ENCODE measurements at regions not wholly inside any gene's neighbourhood (a gene's known extent, or its start where the extent isn't known, plus 50 kb on each side); places are given as distances from the start of the nearest gene placed in this dataset.

- Mint-ChIP-seq H3K9me3 (ENCODE audit: unreplicated experiment) (peaks cover 3% of the 10 kb centered on the region), H3K4me1 (ENCODE audit: low read depth, unreplicated experiment) (peaks cover 6% of the 10 kb centered on the region), H3K27ac (ENCODE audit: unreplicated experiment) (no peak overlapping the region), H3K36me3 (ENCODE audit: unreplicated experiment) (no peaks in the 10 kb centered on the region), H3K4me3 (ENCODE audit: unreplicated experiment) (no peak overlapping the region), H3K27me3 (ENCODE audit: unreplicated experiment) (no peaks in the 10 kb centered on the region)
- no peak for DNase-seq
- no peak for TF ChIP-seq CTCF (IDR thresholded peaks at IDR 0.05; ENCODE audit: partially characterized antibody, unreplicated experiment)
These were observed 89.2 kb upstream of the BRD7 start for GRCh38 chr16:50457979-50458491.

GRCh38 chr16:50457423-50457822 lies 88.6 kb upstream of the BRD7 start:
- Mint-ChIP-seq H3K27ac (ENCODE audit: unreplicated experiment) (no peak overlapping the region), H3K4me3 (ENCODE audit: unreplicated experiment) (no peak overlapping the region), H3K4me1 (ENCODE audit: low read depth, unreplicated experiment) (peaks cover 4% of the 10 kb centered on the region), H3K27me3 (ENCODE audit: unreplicated experiment) (no peaks in the 10 kb centered on the region), H3K9me3 (ENCODE audit: unreplicated experiment) (peaks cover 3% of the 10 kb centered on the region), H3K36me3 (ENCODE audit: unreplicated experiment) (no peaks in the 10 kb centered on the region)
- no peak for TF ChIP-seq CTCF (IDR thresholded peaks at IDR 0.05; ENCODE audit: partially characterized antibody, unreplicated experiment)
- no peak for DNase-seq

- DNase-seq, result no peak
- no peaks in the 10 kb centered on the region for H3K36me3 Mint-ChIP-seq (ENCODE audit: unreplicated experiment)
- no peak overlapping the region for H3K27ac Mint-ChIP-seq (ENCODE audit: unreplicated experiment)
- peaks cover 3% of the 10 kb centered on the region for H3K9me3 Mint-ChIP-seq (ENCODE audit: unreplicated experiment)
- H3K27me3 Mint-ChIP-seq (ENCODE audit: unreplicated experiment), result peaks cover 4% of the 10 kb centered on the region
- no peak overlapping the region for H3K4me3 Mint-ChIP-seq (ENCODE audit: unreplicated experiment)
- TF ChIP-seq CTCF (IDR thresholded peaks at IDR 0.05; ENCODE audit: partially characterized antibody, unreplicated experiment), result no peak
- peaks cover 5% of the 10 kb centered on the region for H3K4me1 Mint-ChIP-seq (ENCODE audit: low read depth, unreplicated experiment)
These were observed 86.6 kb upstream of the BRD7 start for GRCh38 chr16:50455288-50455845.

GRCh38 chr16:50453446-50453845 lies 84.7 kb upstream of the BRD7 start:
- no peak for DNase-seq
- TF ChIP-seq CTCF (IDR thresholded peaks at IDR 0.05; ENCODE audit: partially characterized antibody, unreplicated experiment), result no peak
- Mint-ChIP-seq H3K27ac (ENCODE audit: unreplicated experiment) (no peak overlapping the region), H3K4me1 (ENCODE audit: low read depth, unreplicated experiment) (peaks cover 16% of the 10 kb centered on the region), H3K9me3 (ENCODE audit: unreplicated experiment) (no peaks in the 10 kb centered on the region), H3K36me3 (ENCODE audit: unreplicated experiment) (no peaks in the 10 kb centered on the region), H3K4me3 (ENCODE audit: unreplicated experiment) (no peak overlapping the region), H3K27me3 (ENCODE audit: unreplicated experiment) (peaks cover 9% of the 10 kb centered on the region)

GRCh38 chr16:50451951-50452508 lies 83.2 kb upstream of the BRD7 start:
- DNase-seq, result no peak
- H3K27ac Mint-ChIP-seq (ENCODE audit: unreplicated experiment), result no peak overlapping the region
- peaks cover 16% of the 10 kb centered on the region for H3K4me1 Mint-ChIP-seq (ENCODE audit: low read depth, unreplicated experiment)
- H3K27me3 Mint-ChIP-seq (ENCODE audit: unreplicated experiment), result peaks cover 11% of the 10 kb centered on the region
- TF ChIP-seq CTCF (IDR thresholded peaks at IDR 0.05; ENCODE audit: partially characterized antibody, unreplicated experiment), result no peak
- H3K4me3 Mint-ChIP-seq (ENCODE audit: unreplicated experiment), result no peak overlapping the region
- peaks cover 2% of the 10 kb centered on the region for H3K9me3 Mint-ChIP-seq (ENCODE audit: unreplicated experiment)
- H3K36me3 Mint-ChIP-seq (ENCODE audit: unreplicated experiment), result peaks cover 4% of the 10 kb centered on the region

Data from glutamatergic neuron (in vitro differentiated cells).